GM21381 (cell line): ENCODE measurements at regions not wholly inside any gene's neighbourhood (a gene's known extent, or its start where the extent isn't known, plus 50 kb on each side); places are given as distances from the start of the nearest gene placed in this dataset.
A peak's percentile ranks its signal among the peaks of the same experiment; 100 is the strongest.

Experiments
- ATAC-seq: cut with Tn5 transposase; IDR thresholded peaks from one replicate; pipeline ENCODE4 v1.9.1; 2021; ENCODE audit warnings: mild to moderate bottlenecking, moderate library complexity; ENCODE audit not compliant: unreplicated experiment

DNA sequence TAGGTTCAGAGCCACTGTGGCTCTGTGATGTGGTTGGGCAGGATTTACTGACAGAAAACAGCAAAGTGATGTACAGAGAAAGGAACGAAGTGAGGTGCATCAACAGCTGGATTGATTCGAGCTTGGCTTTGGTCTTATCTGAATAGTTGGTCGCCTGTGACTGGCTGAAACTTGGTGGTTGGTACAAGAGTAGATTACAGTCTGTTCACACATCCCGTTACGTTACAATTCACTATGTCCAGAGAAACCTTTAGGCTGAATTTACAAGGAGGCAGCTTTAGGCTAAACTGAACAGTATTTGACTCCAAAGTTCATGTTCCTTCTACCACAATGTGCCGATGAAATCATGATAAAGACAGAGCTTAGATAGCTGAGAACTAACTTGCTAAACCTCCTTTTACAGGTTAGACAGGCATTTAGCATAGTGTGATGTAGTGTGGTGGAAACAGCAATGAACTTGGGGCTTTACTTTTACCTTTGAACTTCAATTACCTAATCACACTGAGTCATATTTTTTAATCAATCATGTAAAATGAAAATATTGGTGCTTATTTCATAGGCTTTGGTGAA lies 210.2 kb upstream of the PUM3 start:
- ATAC-seq, result no peak

DNA sequence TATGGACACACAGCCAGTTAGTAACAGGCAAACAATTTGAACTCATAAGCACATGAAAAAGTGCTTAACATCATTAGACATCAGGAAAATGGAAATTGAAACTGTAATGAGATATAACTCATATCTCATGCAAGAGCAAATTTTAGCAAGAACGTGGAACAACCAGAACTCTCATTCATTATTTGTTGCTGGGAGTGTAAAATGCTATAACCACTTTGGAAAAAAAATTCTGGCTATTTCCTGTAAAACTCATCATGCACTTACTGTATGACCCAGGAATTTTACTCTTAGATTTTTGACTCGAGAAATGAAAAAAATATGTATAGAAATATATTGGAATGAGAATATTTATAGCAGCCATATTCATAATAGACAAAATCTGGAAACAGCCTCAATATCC lies 205.7 kb upstream of the PUM3 start:
- ATAC-seq, result no peak

DNA sequence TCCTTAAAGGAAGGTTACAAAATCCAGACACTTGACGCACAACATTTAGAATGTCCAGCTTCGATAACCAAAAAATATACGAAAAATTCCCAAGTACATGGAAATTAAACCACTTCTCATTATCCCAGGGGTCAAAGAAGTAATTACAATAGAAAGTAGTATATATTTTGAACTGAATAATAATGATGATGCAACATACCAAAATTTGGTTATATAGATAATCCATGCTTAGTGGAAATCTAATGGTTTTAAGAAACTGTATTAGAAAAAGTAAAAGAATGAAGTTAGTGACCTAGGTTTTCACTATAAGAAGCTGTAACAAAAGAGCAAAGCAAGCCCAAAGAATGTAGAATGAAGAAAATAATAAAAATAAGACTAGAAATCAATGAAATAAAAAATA lies 204.0 kb upstream of the PUM3 start:
- no peak for ATAC-seq

DNA sequence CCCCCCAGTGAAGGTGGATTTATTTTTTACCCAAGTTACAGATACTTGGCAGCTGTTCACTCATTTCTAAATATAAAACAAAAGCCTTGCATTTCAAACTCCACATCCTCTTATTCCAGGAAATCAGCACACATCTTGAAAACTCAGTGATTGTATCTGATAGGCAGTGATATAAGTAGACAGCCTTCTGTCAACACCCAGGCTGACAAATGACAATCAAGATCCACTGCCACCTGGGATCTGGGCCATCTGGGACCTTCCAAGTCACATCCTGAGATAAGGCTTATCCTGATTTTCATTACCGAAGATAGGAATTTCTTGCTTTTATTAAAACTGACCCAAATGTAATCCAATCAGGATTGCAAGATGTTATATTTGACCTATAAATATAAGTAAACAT lies 201.3 kb upstream of the PUM3 start:
- ATAC-seq, result no peak

DNA sequence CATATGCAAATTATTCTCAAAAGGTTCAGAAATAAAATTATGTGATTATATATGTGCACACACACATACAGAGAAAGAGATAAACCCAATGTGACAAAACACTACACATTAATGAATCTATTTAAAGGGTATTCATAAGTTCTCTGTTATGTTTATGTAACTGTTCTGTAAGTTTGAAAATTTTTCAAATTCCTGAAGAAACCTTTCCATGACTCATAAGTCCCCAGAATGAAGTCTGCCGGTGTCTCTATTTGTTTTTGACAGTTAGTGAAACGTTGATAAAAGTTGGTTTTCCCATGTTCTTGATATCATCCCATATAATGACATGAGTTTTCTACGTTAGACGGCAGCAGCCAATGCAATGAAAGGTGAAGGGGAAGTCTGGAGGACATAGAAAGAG lies 199.5 kb upstream of the PUM3 start:
- ATAC-seq, result no peak

DNA sequence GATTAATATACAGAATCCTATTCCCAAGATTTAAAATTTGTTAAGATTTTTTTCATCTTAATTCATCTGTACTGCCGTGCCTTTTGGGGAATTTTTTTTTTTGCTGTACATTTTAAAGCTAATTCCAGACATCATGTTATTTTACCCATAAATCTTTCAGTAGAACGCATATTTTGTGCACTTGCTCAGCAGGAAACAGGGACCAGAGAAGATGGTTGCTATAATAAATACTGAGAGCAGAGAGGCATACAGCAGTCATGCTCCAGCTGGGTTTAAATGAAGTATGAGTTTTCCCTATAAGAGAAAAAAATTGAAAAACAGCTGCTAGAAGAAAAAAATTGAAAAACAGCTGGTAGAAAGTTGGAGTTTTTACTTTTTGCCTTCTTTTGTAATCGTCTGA lies 196.9 kb upstream of the PUM3 start:
- no peak for ATAC-seq

DNA sequence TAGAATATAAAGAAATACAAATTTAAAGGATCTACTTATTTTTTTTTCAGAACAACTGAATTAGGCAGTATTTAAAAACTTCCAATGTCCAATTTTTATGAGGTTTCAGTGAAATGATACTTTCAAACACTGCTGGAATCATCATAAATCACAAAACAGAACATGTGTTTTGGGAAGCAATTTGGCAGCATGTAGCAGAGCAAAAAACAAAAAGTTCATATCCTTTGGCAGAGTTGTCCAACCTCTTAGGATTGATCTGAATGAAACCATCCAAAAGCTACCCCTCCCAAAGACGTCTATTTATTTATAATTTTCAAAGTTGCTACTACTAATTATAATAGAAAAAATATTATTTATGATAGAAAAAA lies 192.4 kb upstream of the PUM3 start:
- ATAC-seq, result no peak

DNA sequence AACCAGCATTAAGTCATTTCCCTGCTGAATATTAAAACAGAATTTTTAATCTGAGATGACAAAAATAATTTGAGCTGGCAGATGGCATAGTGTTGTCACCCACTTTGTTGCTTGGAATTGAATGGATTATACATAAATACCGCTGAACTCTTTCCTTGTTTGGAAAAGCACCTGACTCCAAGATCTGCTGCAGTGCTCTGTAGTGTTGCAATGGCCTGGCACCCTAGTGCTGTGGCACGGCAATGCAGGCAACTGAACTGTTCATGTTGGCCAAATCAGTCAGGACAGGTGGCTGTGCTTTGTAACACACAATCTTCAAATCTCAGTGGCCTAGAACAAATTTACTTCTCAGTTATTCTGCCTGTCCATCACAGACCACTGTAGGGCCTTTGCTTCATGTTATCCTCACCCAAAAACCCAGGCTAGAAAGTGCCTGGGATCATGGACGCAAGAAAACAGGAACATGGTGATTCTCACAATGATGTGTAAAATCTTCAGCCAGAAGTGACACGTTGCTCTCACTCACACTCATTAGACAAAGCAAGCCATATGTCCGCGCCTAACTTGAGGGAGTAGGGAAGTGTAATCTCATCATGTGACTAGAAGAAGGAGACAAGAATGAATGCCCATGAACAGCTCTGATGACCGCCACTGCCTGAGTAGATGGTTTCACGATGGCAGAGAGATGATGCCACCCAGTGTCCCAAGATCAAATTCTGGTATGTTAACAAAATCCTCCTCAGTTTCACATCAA lies 191.9 kb upstream of the PUM3 start:
- no peak for ATAC-seq

DNA sequence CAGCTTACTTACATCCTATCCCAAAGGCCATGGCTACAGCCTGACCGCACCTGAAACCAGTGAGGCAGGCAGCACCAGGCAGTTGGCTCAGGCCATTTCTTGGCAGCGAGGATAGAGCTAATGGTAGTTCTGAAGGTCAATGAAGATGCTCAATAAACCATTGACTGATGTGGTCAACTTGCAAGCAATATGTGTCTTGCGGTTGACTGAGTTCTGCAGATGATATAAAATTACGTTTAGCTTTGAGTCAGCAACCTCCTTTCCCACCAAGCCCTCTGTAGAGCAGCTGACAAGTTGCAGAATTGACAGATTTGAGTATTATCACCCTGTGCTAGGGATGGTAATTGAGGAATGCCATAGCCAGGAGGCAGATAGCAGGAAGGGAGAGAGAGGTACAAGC lies 189.0 kb upstream of the PUM3 start:
- ATAC-seq, result peak; percentile 81

DNA sequence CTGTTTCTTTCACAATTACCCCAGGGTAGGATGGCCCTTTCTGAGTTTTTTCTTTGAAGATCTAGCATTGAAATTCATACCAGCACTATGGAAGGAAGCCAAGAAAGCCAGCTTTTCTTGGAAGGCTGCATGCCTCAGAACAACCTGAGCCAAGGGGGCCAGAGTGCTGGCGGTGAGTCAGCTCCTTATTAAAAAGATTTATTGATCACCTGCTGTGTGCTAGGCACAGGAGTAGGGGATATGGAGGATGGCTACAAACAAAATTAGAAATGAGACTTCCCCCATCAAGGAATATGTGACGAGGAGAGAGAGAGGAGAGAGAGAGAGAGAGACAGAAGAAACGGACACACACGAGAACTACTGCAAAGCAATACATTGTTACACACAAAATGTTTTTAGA lies 184.6 kb upstream of the PUM3 start:
- ATAC-seq, result no peak

DNA sequence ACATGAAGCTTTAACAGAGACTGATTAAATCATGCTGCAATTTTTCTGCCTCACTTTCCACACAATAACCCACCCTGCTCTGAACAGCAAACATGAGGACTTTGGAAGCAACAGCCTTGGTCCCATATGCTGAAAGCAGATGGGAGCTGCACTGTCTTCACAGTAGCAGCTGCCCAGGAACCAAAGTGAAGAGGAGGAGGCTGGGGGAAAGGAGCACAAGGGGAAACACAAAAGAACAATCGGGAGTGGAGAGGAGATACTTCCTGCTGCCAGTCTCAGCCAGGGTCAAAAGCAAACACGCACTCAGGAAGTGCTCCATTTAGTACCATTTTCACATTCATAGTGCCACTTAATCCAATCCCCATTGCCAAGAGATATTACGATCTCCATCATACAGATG lies 183.3 kb upstream of the PUM3 start:
- ATAC-seq, result no peak

DNA sequence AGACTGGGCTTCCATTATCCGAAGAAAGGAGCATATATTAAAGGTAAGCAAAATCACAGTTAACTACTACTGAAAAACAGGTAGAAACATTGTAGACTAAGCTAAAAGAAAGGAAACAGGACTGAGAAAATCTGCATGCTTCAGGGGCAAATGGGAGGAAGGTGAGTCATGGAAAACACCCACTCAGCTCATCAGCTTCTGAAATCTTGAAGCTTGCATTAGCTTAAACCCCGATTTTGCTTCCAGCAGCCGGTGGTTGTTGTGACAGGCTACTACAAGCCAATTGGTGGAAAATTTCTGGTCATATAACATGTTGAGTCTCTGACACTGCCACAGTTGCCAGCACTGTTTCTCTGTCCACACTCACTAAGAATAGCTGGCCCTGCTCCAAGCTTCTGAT lies 179.6 kb upstream of the PUM3 start:
- ATAC-seq, result no peak

DNA sequence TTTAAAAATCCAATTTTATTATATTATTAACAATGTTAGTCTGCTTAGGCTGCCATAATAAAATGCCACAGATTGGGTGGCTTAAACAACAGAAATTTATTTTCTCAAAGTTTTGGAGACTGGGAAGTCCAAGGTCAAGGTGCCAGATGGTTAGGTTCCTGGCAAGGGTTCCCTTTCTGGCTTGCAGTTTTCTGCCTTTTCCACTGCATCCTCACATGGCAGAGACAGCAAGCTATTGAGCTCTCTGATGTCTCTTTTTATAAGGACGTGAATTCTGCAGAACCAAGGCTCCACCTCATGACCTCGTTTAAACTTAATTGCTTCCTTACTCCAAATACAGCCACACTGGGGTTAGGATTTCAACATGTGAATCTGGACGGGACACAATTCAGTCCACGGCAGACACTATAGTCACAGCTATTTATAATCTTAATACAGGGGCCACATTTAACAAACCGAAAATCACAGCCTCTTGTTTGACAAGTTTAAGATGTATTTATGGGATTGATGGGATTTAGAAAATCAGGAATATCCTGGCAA lies 174.9 kb upstream of the PUM3 start:
- no peak for ATAC-seq

DNA sequence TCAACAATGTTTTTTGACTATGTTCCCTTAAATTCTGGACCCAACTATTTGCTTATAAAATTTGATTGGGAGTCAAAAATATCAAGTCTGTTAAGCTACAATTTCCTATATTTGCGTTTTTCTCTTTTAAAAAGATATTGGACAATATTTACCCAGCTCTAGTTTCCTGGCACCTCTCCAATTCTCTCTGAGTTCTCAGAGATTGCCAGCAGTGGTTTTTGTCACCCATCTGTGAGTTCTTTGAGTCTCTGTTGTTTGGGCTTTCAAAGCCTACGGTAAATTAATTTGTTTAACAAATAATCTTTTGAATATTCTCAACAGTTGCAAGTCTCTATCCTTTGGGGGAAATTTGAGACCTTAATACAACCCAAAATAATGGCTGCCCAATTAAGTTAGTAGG lies 174.2 kb upstream of the PUM3 start:
- ATAC-seq, result no peak

DNA sequence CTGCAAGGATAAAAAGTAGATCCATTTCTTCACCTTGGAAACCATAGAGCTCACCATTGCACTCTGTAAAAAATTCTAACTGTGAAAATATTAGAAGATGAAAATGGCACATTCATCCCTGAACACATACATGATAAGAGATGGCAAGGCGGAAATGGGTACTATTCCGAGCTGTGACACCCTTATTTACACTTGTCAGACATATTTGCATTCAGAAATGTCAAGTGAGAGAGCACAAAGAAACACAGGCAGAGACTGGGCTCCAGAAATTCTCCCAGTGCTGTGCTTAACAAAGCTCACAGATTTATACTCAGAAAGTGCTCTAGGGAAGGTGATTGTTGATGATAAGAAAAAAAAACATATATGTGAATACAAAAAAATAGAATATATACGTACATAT lies 170.3 kb upstream of the PUM3 start:
- ATAC-seq, result no peak

DNA sequence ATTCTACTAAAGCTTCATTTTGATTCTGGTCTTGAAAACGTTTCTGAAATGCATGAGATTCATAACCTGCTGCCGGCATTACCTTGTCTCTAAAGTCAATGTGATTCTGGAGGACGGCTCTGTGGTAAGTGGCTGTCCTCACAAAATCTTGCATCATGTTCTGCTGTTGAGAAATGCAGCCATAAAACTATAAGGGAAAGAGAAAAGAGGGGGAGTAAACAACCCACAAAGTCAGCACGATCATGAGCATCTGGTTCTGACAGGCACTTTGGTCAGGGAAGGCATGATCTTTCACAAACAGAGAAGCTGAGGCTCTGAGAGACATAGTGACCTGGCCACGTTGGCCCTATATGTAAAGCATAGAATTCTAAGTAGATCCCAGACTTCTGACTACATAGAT lies 168.9 kb upstream of the PUM3 start:
- no peak for ATAC-seq

DNA sequence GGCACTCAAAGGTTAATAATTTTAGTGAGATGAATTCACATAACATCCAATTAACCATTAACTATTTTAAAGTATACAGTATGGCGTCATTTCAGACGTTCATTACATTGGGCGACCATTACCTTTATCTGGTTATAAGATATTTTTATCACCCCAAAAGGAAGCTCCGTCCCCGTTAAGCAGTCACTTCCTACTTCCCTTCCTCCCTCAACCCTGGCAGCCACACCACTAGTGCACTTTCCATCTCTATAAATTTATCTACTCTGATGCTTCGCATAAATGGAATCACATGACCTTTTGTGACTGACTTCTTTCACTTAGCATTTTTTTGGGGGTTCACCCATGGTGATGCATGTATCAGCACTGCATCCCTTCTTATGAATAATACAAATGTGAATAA lies 168.3 kb upstream of the PUM3 start:
- no peak for ATAC-seq

DNA sequence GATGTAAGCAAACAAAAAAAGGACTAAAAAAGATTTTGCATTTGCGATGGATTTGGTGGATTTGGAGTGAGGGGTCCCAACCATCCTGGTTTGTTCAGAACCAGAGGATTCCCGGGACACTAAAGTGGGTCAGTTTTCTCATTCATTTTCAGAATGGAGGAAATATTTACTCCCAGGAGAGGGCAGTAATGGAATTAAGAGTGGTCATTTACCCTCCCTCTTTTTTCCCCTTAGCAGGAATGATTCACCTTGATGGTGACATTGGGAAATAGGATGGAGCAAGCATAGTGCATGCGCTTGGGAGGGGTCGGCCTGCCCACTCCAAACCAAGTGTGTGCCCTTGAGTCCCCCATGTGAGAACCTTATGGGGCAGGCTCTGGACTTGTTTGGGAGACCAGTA lies 164.2 kb upstream of the PUM3 start:
- no peak for ATAC-seq

DNA sequence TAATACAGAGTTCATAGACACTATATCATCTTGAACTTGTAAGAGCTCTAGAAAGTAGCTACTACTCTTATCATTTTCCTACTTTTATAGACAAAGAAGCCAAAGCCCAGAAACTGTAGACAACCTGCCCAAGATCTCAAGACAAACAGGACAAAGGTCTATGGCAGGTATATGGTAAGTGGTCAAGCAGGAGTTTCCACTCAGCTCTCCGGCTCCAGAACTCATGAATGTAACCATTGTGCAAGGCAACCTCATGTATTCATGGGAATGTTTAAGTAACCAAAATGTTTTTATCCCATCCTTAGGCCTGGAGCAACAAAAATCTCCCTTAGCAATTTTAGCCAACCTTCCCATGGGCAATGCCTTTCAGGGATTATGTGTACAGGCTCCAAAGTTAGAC lies 163.4 kb upstream of the PUM3 start:
- ATAC-seq, result no peak

DNA sequence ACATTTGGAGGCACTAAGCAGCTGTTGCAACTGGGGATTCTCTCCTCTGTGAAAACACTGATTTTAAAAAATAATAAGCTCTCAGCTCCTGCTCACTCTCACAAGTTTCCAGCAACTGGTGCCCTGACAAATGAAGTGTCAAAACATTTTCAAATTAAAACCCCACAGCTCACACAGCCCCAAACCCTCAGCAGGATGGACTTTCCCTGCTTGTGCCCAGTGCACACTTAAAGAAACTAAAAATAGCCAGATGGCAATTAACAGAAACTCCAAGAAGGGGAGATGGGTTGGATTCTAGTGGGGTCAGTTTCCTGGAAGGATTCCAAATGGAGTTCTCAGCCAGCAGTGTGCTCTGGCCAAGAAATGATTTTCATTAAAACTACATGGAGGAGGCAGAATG lies 163.0 kb upstream of the PUM3 start:
- ATAC-seq, result no peak

DNA sequence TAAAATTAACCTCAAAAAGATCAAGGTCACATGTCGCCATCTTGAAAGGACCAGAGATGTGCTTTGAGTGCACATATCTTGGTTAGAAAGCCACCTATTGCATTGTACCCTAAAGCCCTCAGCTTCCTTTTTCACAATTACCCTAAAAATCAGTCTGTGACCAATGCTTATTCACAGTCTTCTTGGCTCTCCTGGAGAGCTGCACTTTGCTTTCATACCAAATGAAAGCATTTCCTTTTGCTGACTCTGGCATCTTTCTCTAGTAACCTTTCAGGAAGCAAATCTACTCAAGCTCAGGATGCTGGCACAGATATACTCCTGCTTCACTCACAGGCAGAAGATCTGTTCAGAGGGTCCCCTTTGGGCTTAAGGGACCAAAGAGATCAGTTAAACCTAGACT lies 160.7 kb upstream of the PUM3 start:
- no peak for ATAC-seq

DNA sequence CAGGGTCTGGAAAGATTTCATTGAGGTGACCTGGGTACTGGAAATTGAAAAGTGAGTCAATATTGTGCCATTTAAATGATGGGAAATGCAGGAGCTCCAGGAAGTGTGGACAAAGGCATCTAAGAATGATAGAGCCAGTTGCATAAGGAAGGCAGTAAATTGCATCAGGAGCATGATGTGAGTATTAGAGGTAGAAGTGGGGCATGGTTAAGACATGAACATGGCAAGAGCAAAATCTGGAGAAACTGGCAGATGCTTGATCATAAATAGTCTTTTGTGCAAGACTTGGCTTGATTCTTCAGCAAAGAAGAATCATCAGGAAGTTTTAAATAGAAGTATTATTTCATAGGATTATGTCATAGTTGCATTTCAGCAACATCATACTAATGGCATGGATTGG lies 157.4 kb upstream of the PUM3 start:
- ATAC-seq, result no peak

DNA sequence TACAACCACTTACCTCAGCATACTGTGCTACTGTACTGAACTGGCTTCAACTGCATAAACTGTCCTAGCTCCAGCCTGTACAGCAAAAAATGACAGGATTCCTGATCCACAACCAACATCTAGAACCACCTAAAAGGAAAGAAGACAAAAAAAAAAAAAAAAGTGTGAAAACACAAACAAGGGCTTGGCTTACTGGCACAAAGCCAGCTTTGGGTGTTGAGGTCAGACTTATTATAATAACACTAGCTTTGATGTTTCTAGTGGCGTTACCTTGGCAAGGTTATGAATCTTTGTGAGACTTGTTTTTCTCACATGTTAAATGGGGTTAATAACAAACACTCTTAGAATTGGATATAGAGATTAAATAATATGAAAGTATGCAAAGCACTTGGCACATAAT lies 148.5 kb upstream of the PUM3 start:
- no peak for ATAC-seq
